ENCODE measurements at regions not wholly inside any gene's neighbourhood (a gene's known extent, or its start where the extent isn't known, plus 50 kb on each side); places are given as distances from the start of the nearest gene placed in this dataset.

GRCh38 chr6:67411036-67411435 lies 1224.0 kb upstream of the ADGRB3 start:
- TF ChIP-seq CTCF (IDR thresholded peaks at IDR 0.05; ENCODE audit: poor library complexity) (no peak), EZH2phosphoT487 (IDR thresholded peaks at IDR 0.05; ENCODE audit: low read depth, severe bottlenecking, unreplicated experiment) (no peak), EZH2 (IDR thresholded peaks at IDR 0.05; ENCODE audit: borderline replicate concordance) (no peak)

Data from hepatocyte (in vitro differentiated cells).